ES-I3 (cell line): ENCODE measurements at regions not wholly inside any gene's neighbourhood (a gene's known extent, or its start where the extent isn't known, plus 50 kb on each side); places are given as distances from the start of the nearest gene placed in this dataset.
A peak's percentile ranks its signal among the peaks of the same experiment; 100 is the strongest.
"Not testable (repeated sequence)": the region's sequence is repeated elsewhere in the genome, so short reads cannot be mapped to it uniquely, and the experiment has no call there.

Source experiments
- H3K36me3 ChIP-seq: 2 replicates; pipeline ENCODE4 v1.6.1; 2013; ENCODE audit warnings: mild to moderate bottlenecking, low read length, control low read depth, moderate library complexity; ENCODE audit not compliant: insufficient read depth
- H3K4me1 ChIP-seq: 2 replicates; pipeline ENCODE4 v1.6.1; 2013; ENCODE audit warnings: mild to moderate bottlenecking, control low read depth, low read length; ENCODE audit not compliant: insufficient read depth
- H3K9ac ChIP-seq: 2 replicates; pipeline ENCODE4 v1.6.1; 2013; ENCODE audit warnings: low read depth, mild to moderate bottlenecking, low read length, moderate library complexity
- H3K9me3 ChIP-seq: 2 replicates; pipeline ENCODE4 v1.6.1; 2013; ENCODE audit warnings: mild to moderate bottlenecking, low read length, moderate library complexity; ENCODE audit not compliant: control insufficient read depth, insufficient read depth

DNA sequence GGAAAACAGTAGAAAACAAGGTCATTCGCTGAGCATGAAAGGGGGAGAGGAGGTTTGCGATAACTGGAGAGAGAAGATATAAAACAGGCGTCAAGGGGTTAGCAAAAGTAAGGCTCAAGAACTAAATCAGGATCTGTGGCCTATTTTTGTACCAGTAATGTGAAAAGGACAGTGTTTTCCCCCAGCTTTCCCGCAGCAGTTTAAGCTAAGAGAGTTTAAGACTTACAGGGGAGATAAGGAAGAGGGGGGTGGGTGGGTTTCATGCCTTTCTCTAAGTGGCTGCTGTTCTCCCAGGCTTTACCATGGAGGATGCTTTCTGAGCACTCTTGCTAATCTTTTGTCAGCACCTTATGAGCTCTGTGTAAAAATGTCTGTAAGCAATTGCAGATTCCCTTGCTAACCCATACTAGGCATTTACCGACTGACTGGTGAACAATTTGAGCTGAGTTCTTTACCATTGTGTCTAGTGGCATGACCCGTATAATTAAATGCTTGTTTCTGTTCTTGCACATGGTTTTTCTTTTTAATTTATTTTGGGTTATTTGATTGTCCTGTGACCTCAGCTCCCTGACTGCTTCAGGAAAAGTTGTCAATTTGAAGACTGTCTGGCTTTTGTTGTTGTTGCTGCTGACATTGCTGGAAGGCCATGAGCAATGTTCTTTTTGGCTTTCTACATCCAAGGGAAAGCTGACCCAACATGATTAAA lies 144.0 kb downstream of the KBTBD2 start:
- H3K4me1 ChIP-seq, H3K36me3 ChIP-seq, H3K9ac ChIP-seq: not testable (repeated sequence)

DNA sequence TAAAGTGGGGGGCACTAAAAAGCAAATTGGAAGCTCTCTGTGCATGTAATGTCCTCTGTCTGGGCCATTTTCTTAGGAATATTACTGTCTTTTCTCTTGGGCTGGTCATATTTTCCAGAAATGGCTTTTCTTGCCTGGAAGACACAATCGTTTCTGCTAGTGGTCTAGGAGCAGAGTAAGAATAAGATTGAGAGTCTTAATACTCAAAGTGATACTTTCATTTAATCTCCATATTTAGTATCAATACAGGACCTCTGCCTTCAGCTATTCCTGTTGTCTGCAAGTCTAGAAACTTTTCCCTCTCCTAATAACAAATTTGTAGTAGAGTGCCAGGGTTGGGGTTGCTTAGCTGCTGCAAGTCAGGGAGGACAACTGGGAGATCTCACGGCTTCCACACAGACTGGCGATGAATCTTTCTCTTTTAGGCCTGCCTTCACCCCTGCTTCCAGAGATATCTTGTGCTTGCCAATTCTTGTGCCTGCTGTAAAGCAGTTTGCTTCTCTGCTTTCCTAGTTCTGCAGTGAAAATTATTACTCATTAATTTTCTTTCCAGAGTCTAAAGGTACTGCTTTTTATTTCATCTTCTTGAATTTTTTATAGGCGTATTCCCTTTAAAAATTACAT lies 149.6 kb downstream of the KBTBD2 start:
- H3K9me3 ChIP-seq, H3K4me1 ChIP-seq, H3K36me3 ChIP-seq, H3K9ac ChIP-seq: not testable (repeated sequence)

More for the DNA sequence above, 144.0 kb downstream of the KBTBD2 start:
- not testable (repeated sequence) for H3K9me3 ChIP-seq

DNA sequence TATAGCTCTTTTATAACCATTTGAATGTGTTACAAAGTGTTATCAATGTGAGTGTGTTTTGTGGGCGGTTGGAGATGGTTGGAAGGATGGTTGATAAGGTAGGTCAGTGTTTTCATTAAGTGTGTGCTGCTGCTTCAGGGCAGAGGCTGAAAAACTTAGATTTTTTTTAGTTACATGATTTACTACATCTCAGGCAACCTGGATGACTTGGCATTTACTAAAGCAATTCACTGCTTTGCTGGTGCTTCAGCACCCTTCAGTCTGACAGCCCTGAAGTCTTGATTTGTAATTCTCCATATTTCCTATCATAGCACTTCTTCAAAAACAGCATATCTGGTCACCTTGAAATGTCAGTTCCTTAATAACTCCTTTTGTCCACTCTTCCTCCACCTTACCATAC lies 151.8 kb downstream of the KBTBD2 start:
- H3K4me1 ChIP-seq, H3K9me3 ChIP-seq, H3K36me3 ChIP-seq, H3K9ac ChIP-seq: not testable (repeated sequence)

DNA sequence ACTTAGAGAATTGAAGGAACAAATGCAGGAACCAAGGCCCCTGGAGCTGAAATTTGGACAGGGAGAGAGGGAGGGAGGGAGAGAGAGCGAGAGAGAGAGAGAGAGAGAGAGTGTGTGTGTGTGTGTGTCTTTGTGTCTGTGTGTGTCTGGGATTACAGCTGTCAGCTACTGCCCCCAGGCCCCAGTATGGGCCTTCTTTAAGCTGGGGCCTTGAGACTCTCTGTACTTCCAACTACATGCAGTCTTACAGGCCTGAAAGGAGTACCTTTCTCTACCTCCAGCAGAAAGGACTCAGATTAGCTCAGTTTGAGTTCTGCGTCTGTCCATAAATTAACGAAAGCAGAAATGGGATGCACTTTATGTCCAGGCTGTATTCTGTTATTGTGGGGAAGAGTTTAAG lies 153.2 kb downstream of the KBTBD2 start:
- H3K4me1 ChIP-seq, H3K9me3 ChIP-seq, H3K36me3 ChIP-seq, H3K9ac ChIP-seq: not testable (repeated sequence)

DNA sequence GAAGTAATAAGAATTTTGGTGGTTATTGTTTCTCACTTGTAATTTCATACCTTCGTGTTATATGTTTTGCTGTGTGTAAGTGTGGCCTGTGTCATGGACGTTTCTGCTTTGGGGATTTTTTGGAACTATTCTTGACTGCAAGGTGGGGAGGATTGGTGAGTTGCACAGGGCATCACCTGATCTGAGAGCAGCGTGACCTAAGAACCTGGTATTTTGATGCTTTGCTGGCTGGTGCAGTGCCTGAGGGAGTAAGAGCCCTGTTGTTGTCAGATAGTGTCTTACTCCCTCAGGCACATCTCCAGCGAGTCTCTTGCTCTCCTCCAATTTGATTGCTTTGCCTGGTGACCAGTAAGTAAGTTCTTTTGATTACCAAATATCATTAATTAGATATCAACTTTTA lies 158.8 kb downstream of the KBTBD2 start:
- H3K9ac ChIP-seq, H3K4me1 ChIP-seq, H3K36me3 ChIP-seq, H3K9me3 ChIP-seq: not testable (repeated sequence)

DNA sequence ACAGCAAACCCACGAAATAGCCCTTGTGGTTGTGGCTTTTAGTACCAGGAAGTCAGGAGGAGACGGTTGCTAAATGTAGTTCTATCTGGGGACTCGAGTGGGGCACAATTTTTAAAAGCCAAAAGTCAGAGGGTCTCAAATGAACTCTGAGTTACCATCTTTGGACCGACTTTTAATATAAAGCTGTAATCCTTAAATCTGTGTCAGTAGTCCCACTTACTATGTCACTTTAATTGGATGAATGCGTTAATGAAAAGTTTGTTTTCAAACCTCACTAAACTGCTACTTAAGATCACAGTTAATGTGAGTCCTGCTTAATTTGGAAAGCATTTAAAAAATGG lies 162.3 kb downstream of the KBTBD2 start:
- not testable (repeated sequence) for H3K4me1 ChIP-seq, H3K9me3 ChIP-seq, H3K36me3 ChIP-seq
- H3K9ac ChIP-seq, result peak overlapping the region; percentile 27; the same call in 1 of the 2 replicates

DNA sequence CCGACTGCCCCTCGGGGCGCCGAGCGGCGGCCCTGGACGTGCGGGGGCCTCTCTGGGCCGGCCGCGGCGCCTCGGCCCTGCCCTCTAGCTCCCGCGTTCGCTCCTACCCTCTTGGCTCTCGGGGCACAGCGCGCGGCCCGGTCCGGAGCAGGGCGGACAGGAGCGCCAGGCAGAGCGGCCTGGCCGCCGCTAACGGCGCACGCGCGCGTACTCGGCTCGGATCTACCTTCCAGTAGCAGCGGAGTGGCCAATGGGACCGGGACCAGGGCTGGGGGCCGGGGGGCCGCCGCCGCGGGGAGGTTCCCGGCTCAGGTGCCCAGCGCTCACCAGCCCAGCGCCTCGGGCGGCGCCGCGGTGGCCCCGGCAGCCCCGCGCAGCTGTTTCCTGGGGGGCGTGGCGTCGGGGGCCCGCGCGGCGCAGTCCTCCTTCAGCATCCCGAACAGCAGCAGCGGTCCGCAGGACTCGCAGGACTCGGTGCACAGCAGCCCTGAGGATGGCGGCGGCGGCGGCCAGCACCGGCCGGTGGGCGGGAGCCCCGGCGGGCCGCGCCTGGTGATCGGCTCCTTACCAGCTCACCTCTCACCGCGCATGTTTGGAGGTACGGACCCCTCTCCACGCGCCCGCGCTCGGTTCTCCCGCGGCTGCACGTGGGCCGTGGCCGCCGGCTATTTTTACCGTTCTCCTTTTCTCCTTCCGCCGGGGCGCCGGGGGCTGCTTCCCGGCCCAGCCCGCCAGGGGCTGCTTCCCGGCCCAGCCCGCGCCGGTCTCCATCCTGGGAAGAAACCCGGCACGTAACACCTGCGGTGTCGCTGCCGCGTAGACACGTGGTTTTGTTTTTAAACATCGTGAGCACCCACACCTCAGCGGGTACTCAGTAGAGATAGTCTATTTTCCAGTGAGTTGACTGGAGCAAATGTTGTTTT lies 162.9 kb downstream of the KBTBD2 start:
- H3K9ac ChIP-seq, result peak overlapping the region; percentile 65
- not testable (repeated sequence) for H3K9me3 ChIP-seq, H3K4me1 ChIP-seq, H3K36me3 ChIP-seq

DNA sequence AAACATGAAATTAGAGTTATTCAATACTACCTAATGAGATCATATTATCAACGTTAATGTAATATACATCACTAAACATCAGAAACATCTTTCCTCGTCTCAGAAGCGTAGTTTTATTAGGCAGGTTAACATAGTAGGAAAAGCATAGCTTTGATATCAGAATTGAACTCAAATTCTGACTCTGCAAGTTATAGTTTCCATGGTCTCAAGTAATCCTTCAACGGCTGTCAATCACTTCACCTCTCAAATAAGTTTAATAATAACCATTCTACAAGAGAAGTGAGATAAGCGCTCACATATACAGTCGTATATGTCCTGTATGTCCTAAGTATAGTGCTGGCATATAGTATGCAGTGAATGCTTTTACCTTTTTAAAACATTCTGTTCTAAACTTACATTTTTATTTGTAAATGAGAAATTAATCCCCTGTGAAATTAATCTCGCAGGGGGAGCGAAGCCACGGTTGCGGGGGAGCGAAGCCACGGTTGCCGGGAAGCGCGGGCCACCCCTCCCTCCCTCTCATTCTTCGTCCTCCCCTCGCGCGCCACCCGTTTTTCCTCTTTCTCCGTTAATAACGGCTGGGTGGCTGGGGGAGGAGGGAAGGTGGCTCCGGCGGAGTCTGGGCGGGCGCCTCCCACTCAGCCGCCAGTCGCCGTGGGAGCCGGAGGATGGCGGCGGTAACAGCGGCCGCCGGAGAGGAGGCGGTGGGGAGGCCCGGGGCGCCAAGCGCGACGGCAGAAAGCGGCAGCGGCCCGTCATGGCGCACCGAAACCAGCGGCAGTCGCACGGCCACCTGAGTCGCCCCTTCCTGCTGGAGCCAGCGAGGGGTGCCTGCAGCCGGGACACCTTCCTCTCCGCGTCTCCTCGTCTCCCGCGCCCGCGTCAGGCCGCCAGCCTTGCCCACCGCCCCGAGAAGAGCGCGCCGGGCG lies 163.8 kb downstream of the KBTBD2 start:
- H3K4me1 ChIP-seq, result not testable (repeated sequence)

DNA sequence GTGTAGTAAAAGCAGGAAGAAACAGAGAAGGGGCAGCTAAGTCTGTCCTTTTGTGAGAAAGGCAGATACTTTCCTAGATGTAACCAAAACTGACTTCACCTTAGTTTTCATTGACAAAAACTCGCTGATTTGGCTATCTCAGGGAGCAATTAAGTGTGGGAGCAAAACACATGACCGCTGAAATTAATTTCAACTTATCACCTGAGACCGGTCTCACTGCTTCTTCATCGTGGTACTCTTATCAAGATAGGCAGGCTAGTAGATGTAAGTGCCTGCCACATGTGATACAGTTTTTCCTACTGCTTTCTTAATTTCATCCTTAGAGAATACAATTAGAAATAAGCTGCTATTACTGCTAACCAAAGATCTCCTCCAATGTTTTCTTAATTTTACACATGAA lies 168.7 kb downstream of the KBTBD2 start:
- H3K36me3 ChIP-seq, H3K4me1 ChIP-seq, H3K9ac ChIP-seq, H3K9me3 ChIP-seq: not testable (repeated sequence)

More for the DNA sequence above, 163.8 kb downstream of the KBTBD2 start:
- H3K9ac ChIP-seq, result peak overlapping the region; percentile 65
- not testable (repeated sequence) for H3K9me3 ChIP-seq, H3K36me3 ChIP-seq

DNA sequence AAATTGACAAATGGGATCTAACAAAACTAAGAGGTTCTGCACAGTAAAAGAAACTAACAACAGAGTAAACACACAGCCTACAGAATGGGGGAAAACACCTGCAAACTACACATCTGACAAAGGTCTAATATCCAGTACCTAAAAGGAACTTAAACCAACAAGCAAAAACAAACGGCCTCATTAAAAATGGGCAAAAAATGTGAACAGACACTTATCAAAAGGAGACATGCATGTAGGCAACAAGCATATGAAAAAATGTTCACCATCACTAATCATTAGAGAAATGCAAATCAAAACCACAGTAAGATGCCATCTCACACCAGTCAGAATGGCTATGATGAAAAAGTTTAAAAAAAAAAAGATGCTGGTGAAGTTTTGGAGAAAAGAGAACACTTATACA lies 197.4 kb downstream of the KBTBD2 start:
- Histone ChIP-seq H3K36me3 (no peaks in the 10 kb centered on the region), H3K4me1 (no peaks in the 10 kb centered on the region), H3K9ac (no peak overlapping the region), H3K9me3 (no peaks in the 10 kb centered on the region)

DNA sequence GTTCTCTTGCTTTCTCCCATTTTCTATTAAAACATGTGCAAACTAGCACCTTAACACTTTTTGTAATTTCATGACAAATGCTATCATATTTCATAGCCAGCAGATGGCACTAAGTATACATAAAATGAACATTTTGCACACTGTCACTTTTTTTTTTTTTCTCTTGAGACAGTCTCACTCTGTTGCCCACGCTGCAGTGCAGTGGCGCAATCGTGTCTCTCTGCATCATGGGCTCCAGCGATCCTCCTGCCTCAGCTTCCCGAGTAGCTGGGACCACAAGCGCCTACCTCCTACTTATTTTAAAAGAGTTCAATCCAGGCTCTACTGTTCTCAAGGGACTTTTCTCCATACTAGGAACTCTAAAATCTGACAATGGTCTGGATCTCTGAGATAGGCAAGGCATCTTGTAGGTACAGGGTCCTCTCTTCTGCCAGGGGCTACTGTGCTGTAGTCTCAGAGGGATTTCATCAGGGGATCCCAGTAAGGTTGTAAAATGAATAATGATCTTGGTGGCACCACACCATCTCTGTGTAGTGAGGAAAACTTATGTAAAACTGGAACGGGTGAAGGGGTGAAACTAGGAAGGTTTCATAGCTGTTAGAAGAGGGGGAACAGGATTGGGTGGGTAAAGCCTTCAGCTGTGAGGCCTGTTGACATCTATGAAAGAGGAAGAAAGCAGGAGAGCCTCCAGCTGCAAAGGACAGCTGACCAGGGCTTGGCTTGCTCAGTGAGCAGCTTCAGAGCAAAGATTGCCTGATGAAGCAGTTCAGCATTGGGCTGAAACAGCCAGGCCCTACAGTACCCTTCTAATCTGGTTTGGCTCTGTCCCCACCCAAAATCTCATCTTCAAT lies 196.9 kb downstream of the AVL9 start:
- H3K36me3 ChIP-seq, H3K9ac ChIP-seq, H3K4me1 ChIP-seq, H3K9me3 ChIP-seq: not testable (repeated sequence)

DNA sequence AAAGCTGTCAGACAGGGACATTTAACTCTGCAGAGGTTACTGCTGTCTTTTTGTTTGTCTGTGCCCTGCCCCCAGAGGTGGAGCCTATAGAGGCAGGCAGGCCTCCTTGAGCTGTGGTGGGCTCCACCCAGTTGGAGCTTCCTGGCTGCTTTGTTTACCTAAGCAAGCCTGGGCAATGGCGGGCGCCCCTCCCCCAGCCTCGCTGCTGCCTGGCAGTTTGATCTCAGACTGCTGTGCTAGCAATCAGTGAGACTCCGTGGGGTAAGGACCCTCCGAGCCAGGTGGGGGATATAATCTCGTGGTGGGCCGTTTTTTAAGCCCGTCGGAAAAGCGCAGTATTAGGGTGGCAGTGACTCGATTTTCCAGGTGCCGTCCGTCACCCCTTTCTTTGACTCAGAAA lies 192.8 kb downstream of the AVL9 start:
- H3K4me1 ChIP-seq, H3K36me3 ChIP-seq, H3K9me3 ChIP-seq, H3K9ac ChIP-seq: not testable (repeated sequence)

DNA sequence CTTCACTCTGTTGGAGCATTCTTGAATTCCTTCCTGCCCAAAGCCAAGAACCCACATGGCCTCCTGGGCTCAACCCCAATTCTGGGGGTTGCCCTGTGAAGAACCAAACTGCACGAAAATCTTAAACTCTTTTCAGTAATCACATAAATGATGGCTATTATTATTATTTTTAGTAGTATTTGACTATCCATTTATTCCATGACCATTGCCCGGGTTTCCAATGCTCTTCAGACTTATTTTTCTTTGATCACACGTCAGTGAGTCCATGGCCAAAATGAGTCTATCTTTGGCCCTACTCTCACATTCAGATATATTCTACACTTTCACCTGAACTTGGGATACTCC lies 185.9 kb downstream of the AVL9 start:
- Histone ChIP-seq H3K9me3 (peaks cover 7% of the 10 kb centered on the region; the same call in 1 of the 2 replicates), H3K9ac (no peak overlapping the region), H3K4me1 (peaks cover 8% of the 10 kb centered on the region; the same call in 1 of the 2 replicates), H3K36me3 (no peaks in the 10 kb centered on the region; the same call in 1 of the 2 replicates)
